IMR-90 (cell line): ENCODE measurements at regions not wholly inside any gene's neighbourhood (a gene's known extent, or its start where the extent isn't known, plus 50 kb on each side); places are given as distances from the start of the nearest gene placed in this dataset.

Experiments used
- ATAC-seq: fragments of 200-7000 bp; cut with Tn5 transposase; 2 replicates; pipeline ENCODE4 v1.9.1; 2020; ENCODE audit warnings: low read depth, mild to moderate bottlenecking, moderate library complexity
- BruUV-seq: library from RNA; stranded (reverse); fragments of 400-500 nt; replicated peaks from 2 replicates; lab custom pipeline; 2021; lab: Mats Ljungman, UMichigan
- CTCF ChIA-PET: fragments of 300-600 bp; formaldehyde crosslinking; extraction: SDS; loops from one replicate; lab custom pipeline; 2021; ENCODE audit warnings: antibody characterized with exemption; lab: Yijun Ruan, JAX
- POLR2A ChIA-PET: fragments of 300-600 bp; sonication (Branson Sonifier 250); formaldehyde crosslinking; loops from one replicate; lab custom pipeline; 2022; ENCODE audit warnings: antibody characterized with exemption; ENCODE audit not compliant: unreplicated experiment; lab: Charles Lee
- DNase-seq: peaks from one replicate; pipeline ENCODE4 v3.0.0; 2013
- H2AFZ ChIP-seq: replicated peaks from 2 replicates; pipeline ENCODE3; 2013; ENCODE audit warnings: low read length, mild to moderate bottlenecking; ENCODE audit not compliant: poor library complexity
- H2AK5ac ChIP-seq: 2 replicates; pipeline ENCODE4 v1.6.1; 2013; ENCODE audit warnings: low read depth, low read length, inconsistent platforms
- H2AK9ac ChIP-seq: replicated peaks from 2 replicates; pipeline ENCODE3; 2013; ENCODE audit warnings: mild to moderate bottlenecking, low read depth, low read length, moderate library complexity; ENCODE audit not compliant: poor library complexity
- H2BK120ac ChIP-seq: 2 replicates; pipeline ENCODE4 v1.6.1; 2013; ENCODE audit warnings: low read depth, low read length, inconsistent platforms
- H2BK15ac ChIP-seq: 3 replicates; pipeline ENCODE4 v1.6.1; 2013; ENCODE audit warnings: low read depth, low read length, inconsistent platforms
- H2BK20ac ChIP-seq: 2 replicates; pipeline ENCODE4 v1.6.1; 2013; ENCODE audit warnings: low read depth, mild to moderate bottlenecking, inconsistent platforms, low read length, moderate library complexity
- H2BK5ac ChIP-seq: 2 replicates; pipeline ENCODE4 v1.6.1; 2013; ENCODE audit warnings: mild to moderate bottlenecking, low read depth, low read length, inconsistent platforms; ENCODE audit not compliant: poor library complexity, severe bottlenecking
- H3K14ac ChIP-seq: replicated peaks from 2 replicates; pipeline ENCODE4 v1.6.1; 2013; ENCODE audit warnings: low read depth, low read length, inconsistent platforms
- H3K18ac ChIP-seq: 2 replicates; pipeline ENCODE4 v1.6.1; 2013; ENCODE audit warnings: low read depth, low read length, control low read depth
- H3K23ac ChIP-seq: 2 replicates; pipeline ENCODE4 v1.6.1; 2013; ENCODE audit warnings: low read depth, low read length, inconsistent platforms
- H3K27ac ChIP-seq: 2 replicates; pipeline ENCODE4 v1.5.1; 2013; ENCODE audit warnings: mild to moderate bottlenecking, control low read depth, low read length; ENCODE audit not compliant: insufficient read depth
- H3K27me3 ChIP-seq: 2 replicates; pipeline ENCODE4 v1.6.1; 2013; ENCODE audit warnings: low read length; ENCODE audit not compliant: control insufficient read depth, insufficient read depth
- H3K36me3 ChIP-seq: 2 replicates; pipeline ENCODE4 v1.6.1; 2013; ENCODE audit warnings: low read length, mixed read lengths; ENCODE audit not compliant: control insufficient read depth, insufficient read depth
- H3K4ac ChIP-seq: 2 replicates; pipeline ENCODE4 v1.6.1; 2013; ENCODE audit warnings: low read depth, low read length, inconsistent platforms
- H3K4me1 ChIP-seq: 2 replicates; pipeline ENCODE4 v1.6.1; 2013; ENCODE audit warnings: low read length, mixed read lengths; ENCODE audit not compliant: control insufficient read depth, insufficient read depth
- H3K4me2 ChIP-seq: 2 replicates; pipeline ENCODE4 v1.6.1; 2013; ENCODE audit warnings: low read depth, mild to moderate bottlenecking, control low read depth, low read length, moderate library complexity
- H3K4me3 ChIP-seq: 2 replicates; pipeline ENCODE4 v1.5.1; 2013; ENCODE audit warnings: low read depth, mild to moderate bottlenecking, control low read depth, low read length, moderate library complexity; ENCODE audit not compliant: insufficient read depth
- H3K56ac ChIP-seq: 2 replicates; pipeline ENCODE4 v1.6.1; 2013; ENCODE audit warnings: low read length, inconsistent platforms; ENCODE audit not compliant: insufficient read depth; ENCODE audit errors: extremely low read depth
- H3K79me1 ChIP-seq, 2 experiments: 2 replicates each; pipeline ENCODE4 v1.6.1; 2013; ENCODE audit warnings: low read length in 2 of 2, inconsistent platforms in 1 of 2, low read depth in 1 of 2
- H3K9ac ChIP-seq: 2 replicates; pipeline ENCODE4 v1.6.1; 2013; ENCODE audit warnings: low read depth, low read length, control low read depth
- H3K9me1 ChIP-seq: 2 replicates; pipeline ENCODE4 v1.6.1; 2013; ENCODE audit warnings: low read length, inconsistent platforms; ENCODE audit not compliant: insufficient read depth
- H3K9me3 ChIP-seq: 2 replicates; pipeline ENCODE4 v1.6.1; 2013; ENCODE audit warnings: low read length; ENCODE audit not compliant: control insufficient read depth, insufficient read depth
- H4K20me1 ChIP-seq: 2 replicates; pipeline ENCODE4 v1.6.1; 2013; ENCODE audit warnings: low read length, inconsistent platforms; ENCODE audit not compliant: insufficient read depth
- H4K5ac ChIP-seq: 2 replicates; pipeline ENCODE4 v1.6.1; 2013; ENCODE audit warnings: mild to moderate bottlenecking, low read depth, low read length, control low read depth
- H4K8ac ChIP-seq, 2 experiments: 2 replicates each; pipeline ENCODE4 v1.6.1; 2013; ENCODE audit warnings: low read depth in 2 of 2, low read length in 2 of 2, control low read depth in 1 of 2, inconsistent platforms in 1 of 2
- H4K91ac ChIP-seq: 2 replicates; pipeline ENCODE4 v1.6.1; 2013; ENCODE audit warnings: low read depth, low read length, inconsistent platforms; ENCODE audit not compliant: insufficient read depth
- BHLHE40 ChIP-seq: fragments of 150-350 bp; IDR thresholded peaks from 2 replicates; pipeline ENCODE4 v1.6.1; 2016; ENCODE audit warnings: mild to moderate bottlenecking, low read depth, low read length
- CEBPB ChIP-seq: IDR thresholded peaks from 2 replicates; pipeline ENCODE4 v1.6.1; 2012; ENCODE audit warnings: low read depth, low read length, improper control_type of control experiment
- CHD1 ChIP-seq: IDR thresholded peaks from 2 replicates; pipeline ENCODE4 v1.6.1; 2012; ENCODE audit warnings: low read depth, low read length, improper control_type of control experiment
- FOS ChIP-seq: fragments of 150-350 bp; IDR thresholded peaks from 2 replicates; pipeline ENCODE4 v1.6.1; 2016; ENCODE audit warnings: low read depth, low read length
- MAFK ChIP-seq: IDR thresholded peaks from 2 replicates; pipeline ENCODE4 v1.6.1; 2012; ENCODE audit warnings: low read depth, low read length, improper control_type of control experiment
- MAZ ChIP-seq: IDR thresholded peaks from 2 replicates; pipeline ENCODE4 v1.6.1; 2012; ENCODE audit warnings: low read depth, mild to moderate bottlenecking, low read length, improper control_type of control experiment, moderate library complexity, borderline replicate concordance
- MXI1 ChIP-seq: IDR thresholded peaks from 2 replicates; pipeline ENCODE4 v1.6.1; 2012; ENCODE audit warnings: low read depth, mild to moderate bottlenecking, low read length, moderate library complexity, borderline replicate concordance
- NFE2L2 ChIP-seq: fragments of 150-350 bp; IDR thresholded peaks from 2 replicates; pipeline ENCODE4 v1.6.1; 2016; ENCODE audit warnings: low read depth, mild to moderate bottlenecking, low read length
- POLR2A ChIP-seq: IDR thresholded peaks from 2 replicates; pipeline ENCODE4 v1.6.1; 2012; ENCODE audit warnings: mild to moderate bottlenecking, low read depth, low read length
- RAD21 ChIP-seq: IDR thresholded peaks from 2 replicates; pipeline ENCODE4 v1.6.1; 2012; ENCODE audit warnings: low read length, improper control_type of control experiment
- RCOR1 ChIP-seq: IDR thresholded peaks from 2 replicates; pipeline ENCODE4 v1.6.1; 2012; ENCODE audit warnings: mild to moderate bottlenecking, low read length, improper control_type of control experiment; ENCODE audit not compliant: insufficient replicate concordance
- RFX5 ChIP-seq: IDR thresholded peaks from 2 replicates; pipeline ENCODE4 v1.8.0; 2012; ENCODE audit warnings: low read depth, mild to moderate bottlenecking, low read length, moderate library complexity
- SMC3 ChIP-seq: fragments of 150-350 bp; IDR thresholded peaks from 2 replicates; pipeline ENCODE4 v1.6.1; 2016; ENCODE audit warnings: low read depth, mild to moderate bottlenecking, antibody characterized with exemption, low read length, moderate library complexity
- WGBS, 2 experiments: methylation state at CpG; one replicate each; pipeline versions ENCODE4 v1.1.5 to v1.1.7; 2013; ENCODE audit warnings: missing lambda C conversion rate in 2 of 2; ENCODE audit not compliant: insufficient read length in 1 of 2; ENCODE audit errors: extremely low coverage in 2 of 2; 5-methylcytosine and 5-hydroxymethylcytosine counted together
- dilution Hi-C: fragments of 300-500 bp; cut with HindIII; formaldehyde crosslinking; loops from one replicate; pipeline ENCODE4 v1.14.3; 2018; ENCODE audit warnings: low sequenced_read_pairs; ENCODE audit not compliant: unreplicated experiment
- in situ Hi-C: fragments of 300-500 bp; cut with MboI; formaldehyde crosslinking; loops from 3 replicates; pipeline ENCODE4 v1.14.3; 2019; ENCODE audit warnings: low sequenced_read_pairs, inconsistent platforms, mixed read lengths
- intact Hi-C: fragments of 100-400 bp; cut with micrococcal nuclease; formaldehyde crosslinking; loops from 2 replicates; pipeline ENCODE4 v1.10.0; 2022
- TF ChIP-seq, protein P1 (sequence below): fragments of 150-350 bp; IDR thresholded peaks from 2 replicates; pipeline ENCODE4 v1.6.1; 2017; ENCODE audit warnings: mild to moderate bottlenecking, antibody characterized with exemption, low read length, low read depth
- TF ChIP-seq, protein P2 (sequence below): fragments of 150-350 bp; IDR thresholded peaks from 2 replicates; pipeline ENCODE4 v1.6.1; 2016; ENCODE audit warnings: low read depth, mild to moderate bottlenecking, low read length, moderate library complexity, borderline replicate concordance

DNA sequence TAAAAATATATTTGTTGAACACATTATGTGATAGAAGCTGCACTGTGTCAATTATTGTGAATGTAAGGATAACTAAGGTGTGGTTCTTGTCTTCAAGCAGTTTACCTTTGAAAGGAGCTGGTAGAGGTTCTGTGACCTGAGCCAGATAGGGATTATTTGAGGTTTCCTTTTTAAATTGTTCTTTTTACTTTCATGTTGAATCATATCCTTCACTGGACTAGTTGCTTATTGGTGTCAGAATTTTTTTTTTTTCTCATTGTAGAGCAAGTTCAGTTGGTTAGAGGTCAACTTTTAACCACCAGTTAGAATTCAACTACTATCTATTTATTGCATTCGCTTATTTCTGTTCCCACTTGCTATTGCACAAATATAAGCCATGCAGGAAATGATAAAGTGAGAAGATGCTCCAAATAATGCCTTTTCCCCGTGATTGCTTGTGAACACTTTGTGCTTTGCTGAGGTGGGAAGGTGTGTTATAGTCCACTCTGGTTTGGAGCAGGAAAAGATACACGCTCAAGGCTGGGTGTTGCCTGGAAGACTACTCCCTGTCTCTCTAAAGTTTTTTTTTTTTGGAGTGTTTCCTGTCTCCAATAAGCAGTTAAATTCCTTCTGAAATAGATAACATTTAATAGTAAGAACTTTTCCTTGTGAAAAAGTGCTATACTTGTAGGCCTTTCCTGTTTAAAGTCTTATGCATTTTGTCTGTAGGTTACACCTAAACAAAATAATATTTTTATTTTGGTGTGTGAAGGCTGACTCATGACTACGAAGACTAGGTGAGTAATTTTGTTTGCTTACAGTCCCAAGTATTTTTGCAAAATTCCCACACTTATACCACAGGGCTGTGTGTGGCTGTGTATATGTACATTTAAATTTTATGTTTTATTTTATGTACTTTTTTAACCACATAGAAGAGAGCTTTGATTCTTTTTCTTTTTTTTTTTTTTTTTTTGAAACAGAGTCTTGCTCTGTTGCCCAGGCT is 83.8 kb upstream of the LCORL start:
- DNase-seq (no peak), ATAC-seq (no peak)
- no peak overlapping the region for H2BK20ac ChIP-seq
- no peak overlapping the region for H2AK9ac ChIP-seq
- H2BK120ac ChIP-seq: no peak overlapping the region
- no peak overlapping the region for H2BK5ac ChIP-seq
- WGBS, 2 experiments: no CpG with 5 or more reads among the region's 4 CpGs
- no peaks in the 10 kb centered on the region for H3K4me1 ChIP-seq
- CTCF ChIA-PET: no interaction called here
- POLR2A ChIA-PET: interaction anchor here (0.6 kb wide), 1 partner anchor 26 kb away, joined by 3 read pairs; no protein-coding TSS in a partner anchor
- intact Hi-C loops (no loop called here), dilution Hi-C loops (no loop called here), in situ Hi-C loops (no loop called here)
- no peak overlapping the region for H3K14ac ChIP-seq
- H4K20me1 ChIP-seq: no peaks in the 10 kb centered on the region
- H3K23ac ChIP-seq: no peak overlapping the region
- no peaks in the 10 kb centered on the region for H3K36me3 ChIP-seq
- no peak overlapping the region for H2AFZ ChIP-seq
- no peak overlapping the region for H3K4me2 ChIP-seq
- H3K9ac ChIP-seq: no peak overlapping the region
- no peaks in the 10 kb centered on the region for H3K27me3 ChIP-seq
- H3K56ac ChIP-seq: no peak overlapping the region
- no peak overlapping the region for H4K5ac ChIP-seq
- H2BK15ac ChIP-seq: no peak overlapping the region
- BruUV-seq: no TSS peak
- H3K4me3 ChIP-seq: no peak overlapping the region
- H3K79me1 ChIP-seq: no peaks in the 10 kb centered on the region
- H3K9me1 ChIP-seq: no peaks in the 10 kb centered on the region
- no peaks in the 10 kb centered on the region for H3K9me3 ChIP-seq
- H4K8ac ChIP-seq: no peak overlapping the region
- no peak overlapping the region for H2AK5ac ChIP-seq
- H3K27ac ChIP-seq: no peak overlapping the region
- no peak overlapping the region for H4K91ac ChIP-seq
- H3K4ac ChIP-seq: no peak overlapping the region
- H3K18ac ChIP-seq: no peak overlapping the region
- TF ChIP-seq POLR2A (no peak), RFX5 (no peak), BHLHE40 (no peak), CEBPB (no peak), RCOR1 (no peak), RAD21 (no peak), MAFK (no peak), CHD1 (no peak), NFE2L2 (no peak), MAZ (no peak), MXI1 (no peak), SMC3 (no peak), FOS (no peak)
- TF ChIP-seq, protein P1, sequence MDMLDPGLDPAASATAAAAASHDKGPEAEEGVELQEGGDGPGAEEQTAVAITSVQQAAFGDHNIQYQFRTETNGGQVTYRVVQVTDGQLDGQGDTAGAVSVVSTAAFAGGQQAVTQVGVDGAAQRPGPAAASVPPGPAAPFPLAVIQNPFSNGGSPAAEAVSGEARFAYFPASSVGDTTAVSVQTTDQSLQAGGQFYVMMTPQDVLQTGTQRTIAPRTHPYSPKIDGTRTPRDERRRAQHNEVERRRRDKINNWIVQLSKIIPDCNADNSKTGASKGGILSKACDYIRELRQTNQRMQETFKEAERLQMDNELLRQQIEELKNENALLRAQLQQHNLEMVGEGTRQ: no peak
- TF ChIP-seq, protein P2, sequence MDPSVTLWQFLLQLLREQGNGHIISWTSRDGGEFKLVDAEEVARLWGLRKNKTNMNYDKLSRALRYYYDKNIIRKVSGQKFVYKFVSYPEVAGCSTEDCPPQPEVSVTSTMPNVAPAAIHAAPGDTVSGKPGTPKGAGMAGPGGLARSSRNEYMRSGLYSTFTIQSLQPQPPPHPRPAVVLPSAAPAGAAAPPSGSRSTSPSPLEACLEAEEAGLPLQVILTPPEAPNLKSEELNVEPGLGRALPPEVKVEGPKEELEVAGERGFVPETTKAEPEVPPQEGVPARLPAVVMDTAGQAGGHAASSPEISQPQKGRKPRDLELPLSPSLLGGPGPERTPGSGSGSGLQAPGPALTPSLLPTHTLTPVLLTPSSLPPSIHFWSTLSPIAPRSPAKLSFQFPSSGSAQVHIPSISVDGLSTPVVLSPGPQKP: no peak
